ENCODE measurements at regions not wholly inside any gene's neighbourhood (a gene's known extent, or its start where the extent isn't known, plus 50 kb on each side); places are given as distances from the start of the nearest gene placed in this dataset.

DNA sequence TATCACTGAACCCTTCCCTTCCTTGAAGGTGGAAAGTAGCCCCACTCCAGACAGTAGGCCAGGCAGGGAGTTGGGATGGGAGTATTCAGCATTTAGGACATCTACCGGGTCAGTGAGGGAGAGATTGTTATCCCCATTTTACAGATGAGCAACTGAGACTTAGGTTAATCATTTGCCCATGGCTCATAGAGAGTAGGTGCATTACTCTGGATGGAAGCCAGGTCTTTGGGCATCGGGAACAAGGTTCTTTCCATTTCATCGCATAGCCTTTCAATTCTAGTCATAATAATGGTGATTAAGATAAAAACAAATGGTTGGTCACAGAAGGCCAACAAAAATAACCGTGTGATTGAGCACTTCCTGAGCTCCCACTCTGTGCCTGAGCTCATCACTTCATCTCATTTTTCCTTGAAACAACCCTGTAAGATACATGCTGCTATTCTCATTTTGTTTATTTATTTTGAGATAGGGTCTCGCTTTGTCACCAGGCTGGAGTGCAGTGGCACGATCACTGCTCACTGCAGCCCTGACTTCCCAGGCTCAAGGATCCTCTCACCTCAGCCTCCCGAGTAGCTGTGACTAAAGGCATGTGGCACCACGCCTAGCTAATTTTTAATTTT lies 64.8 kb downstream of the NAV1 start:
- in situ Hi-C loops (cut with MboI) (no loop called here), intact Hi-C loops (cut with micrococcal nuclease; ENCODE audit: unreplicated experiment) (no loop called here)
- Histone ChIP-seq H3K4me1 (ENCODE audit: control insufficient read depth, insufficient read depth, low read length) (no peaks in the 10 kb centered on the region), H3K27ac (ENCODE audit: control insufficient read depth, insufficient read depth) (no peak overlapping the region), H3K4me3 (no peak overlapping the region), H2AFZ (ENCODE audit: control insufficient read depth, low read depth, low read length) (no peak overlapping the region), H3K36me3 (ENCODE audit: control insufficient read depth in 2 of 2, insufficient read depth in 2 of 2, low read length in 1 of 2) (no peaks in the 10 kb centered on the region), H3K9me3 (replicated peaks; ENCODE audit: control insufficient read depth, insufficient read depth, low read length) (no peaks in the 10 kb centered on the region), H4K20me1 (ENCODE audit: control insufficient read depth, insufficient read depth) (no peaks in the 10 kb centered on the region), H3K27me3 (replicated peaks in 1 of 2; ENCODE audit: control insufficient read depth in 2 of 2, insufficient read depth in 2 of 2, low read length in 1 of 2) (no peaks in the 10 kb centered on the region; a peak in 2 of 4 replicates), H3K79me2 (ENCODE audit: control insufficient read depth, insufficient read depth, low read length) (no peaks in the 10 kb centered on the region), H3K9ac (ENCODE audit: control insufficient read depth, insufficient read depth, low read length) (no peak overlapping the region), H3K4me2 (ENCODE audit: control insufficient read depth, insufficient read depth) (no peak overlapping the region)
- POLR2A ChIA-PET: no interaction called here
- FAIRE-seq (no peak), ATAC-seq (no peak), DNase-seq (ENCODE audit: low read depth, low spot score) (no peak)
- 14% methylated on average over 8 of the region's 8 CpGs for WGBS (ENCODE audit: insufficient coverage, insufficient replicate concordance, low lambda C conversion rate, missing lambda C conversion rate)
- no TSS peak for BruUV-seq (replicated peaks)
- TF ChIP-seq PML (IDR thresholded peaks at IDR 0.05; ENCODE audit: low read length): no peak
- TF ChIP-seq ZNF274 (IDR thresholded peaks at IDR 0.05; ENCODE audit: insufficient read depth, insufficient read length): no peak
- no peak for TF ChIP-seq ZBED1 (IDR thresholded peaks at IDR 0.05; ENCODE audit: borderline replicate concordance)
- no peak for TF ChIP-seq JUND (IDR thresholded peaks at IDR 0.05; ENCODE audit: low read depth, low read length)
- TF ChIP-seq, protein P1, sequence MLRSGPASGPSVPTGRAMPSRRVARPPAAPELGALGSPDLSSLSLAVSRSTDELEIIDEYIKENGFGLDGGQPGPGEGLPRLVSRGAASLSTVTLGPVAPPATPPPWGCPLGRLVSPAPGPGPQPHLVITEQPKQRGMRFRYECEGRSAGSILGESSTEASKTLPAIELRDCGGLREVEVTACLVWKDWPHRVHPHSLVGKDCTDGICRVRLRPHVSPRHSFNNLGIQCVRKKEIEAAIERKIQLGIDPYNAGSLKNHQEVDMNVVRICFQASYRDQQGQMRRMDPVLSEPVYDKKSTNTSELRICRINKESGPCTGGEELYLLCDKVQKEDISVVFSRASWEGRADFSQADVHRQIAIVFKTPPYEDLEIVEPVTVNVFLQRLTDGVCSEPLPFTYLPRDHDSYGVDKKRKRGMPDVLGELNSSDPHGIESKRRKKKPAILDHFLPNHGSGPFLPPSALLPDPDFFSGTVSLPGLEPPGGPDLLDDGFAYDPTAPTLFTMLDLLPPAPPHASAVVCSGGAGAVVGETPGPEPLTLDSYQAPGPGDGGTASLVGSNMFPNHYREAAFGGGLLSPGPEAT (IDR thresholded peaks at IDR 0.05; ENCODE audit: low read depth): no peak
- no peak for TF ChIP-seq MEF2B (IDR thresholded peaks at IDR 0.05; ENCODE audit: partially characterized antibody, poor library complexity, severe bottlenecking)
- no peak for TF ChIP-seq ASH2L (IDR thresholded peaks at IDR 0.05; ENCODE audit: borderline replicate concordance, low read depth)
- RAD21 ChIA-PET (ENCODE audit: unreplicated experiment): no interaction called here
- CTCF ChIA-PET: interaction anchor here (0.6 kb wide), 1 partner anchor 15 kb away, joined by 3 read pairs; no protein-coding TSS in a partner anchor
- SMC1A ChIA-PET (ENCODE audit: uncharacterized antibody, unreplicated experiment): no interaction called here

Data from GM12878 (cell line).